ENCODE measurements at regions not wholly inside any gene's neighbourhood (a gene's known extent, or its start where the extent isn't known, plus 50 kb on each side); places are given as distances from the start of the nearest gene placed in this dataset.

GRCh38 chr20:7822772-7823171 is 117.5 kb downstream of the HAO1 start:
- TF ChIP-seq, protein P1, sequence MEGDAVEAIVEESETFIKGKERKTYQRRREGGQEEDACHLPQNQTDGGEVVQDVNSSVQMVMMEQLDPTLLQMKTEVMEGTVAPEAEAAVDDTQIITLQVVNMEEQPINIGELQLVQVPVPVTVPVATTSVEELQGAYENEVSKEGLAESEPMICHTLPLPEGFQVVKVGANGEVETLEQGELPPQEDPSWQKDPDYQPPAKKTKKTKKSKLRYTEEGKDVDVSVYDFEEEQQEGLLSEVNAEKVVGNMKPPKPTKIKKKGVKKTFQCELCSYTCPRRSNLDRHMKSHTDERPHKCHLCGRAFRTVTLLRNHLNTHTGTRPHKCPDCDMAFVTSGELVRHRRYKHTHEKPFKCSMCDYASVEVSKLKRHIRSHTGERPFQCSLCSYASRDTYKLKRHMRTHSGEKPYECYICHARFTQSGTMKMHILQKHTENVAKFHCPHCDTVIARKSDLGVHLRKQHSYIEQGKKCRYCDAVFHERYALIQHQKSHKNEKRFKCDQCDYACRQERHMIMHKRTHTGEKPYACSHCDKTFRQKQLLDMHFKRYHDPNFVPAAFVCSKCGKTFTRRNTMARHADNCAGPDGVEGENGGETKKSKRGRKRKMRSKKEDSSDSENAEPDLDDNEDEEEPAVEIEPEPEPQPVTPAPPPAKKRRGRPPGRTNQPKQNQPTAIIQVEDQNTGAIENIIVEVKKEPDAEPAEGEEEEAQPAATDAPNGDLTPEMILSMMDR (IDR thresholded peaks at IDR 0.05), result no peak
- TF ChIP-seq GABPA (IDR thresholded peaks at IDR 0.05; ENCODE audit: low read depth), result no peak
- no peak for TF ChIP-seq CHD2 (IDR thresholded peaks at IDR 0.05; ENCODE audit: low read length, partially characterized antibody)
- no peak for TF ChIP-seq EP300 (IDR thresholded peaks at IDR 0.05; ENCODE audit: borderline replicate concordance in 1 of 2, low read depth in 1 of 2, low read length in 1 of 2)
- no peak for TF ChIP-seq FOXM1 (IDR thresholded peaks at IDR 0.05; ENCODE audit: low read depth)
- TF ChIP-seq TAF1 (IDR thresholded peaks at IDR 0.05; ENCODE audit: borderline replicate concordance, low read depth, low read length), result no peak
- TF ChIP-seq, protein P2, sequence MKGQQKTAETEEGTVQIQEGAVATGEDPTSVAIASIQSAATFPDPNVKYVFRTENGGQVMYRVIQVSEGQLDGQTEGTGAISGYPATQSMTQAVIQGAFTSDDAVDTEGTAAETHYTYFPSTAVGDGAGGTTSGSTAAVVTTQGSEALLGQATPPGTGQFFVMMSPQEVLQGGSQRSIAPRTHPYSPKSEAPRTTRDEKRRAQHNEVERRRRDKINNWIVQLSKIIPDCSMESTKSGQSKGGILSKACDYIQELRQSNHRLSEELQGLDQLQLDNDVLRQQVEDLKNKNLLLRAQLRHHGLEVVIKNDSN (IDR thresholded peaks at IDR 0.05; ENCODE audit: borderline replicate concordance, low read depth), result no peak
- no peak for TF ChIP-seq ZBTB33 (IDR thresholded peaks at IDR 0.05; ENCODE audit: borderline replicate concordance, low read depth)
